ENCODE measurements at regions not wholly inside any gene's neighbourhood (a gene's known extent, or its start where the extent isn't known, plus 50 kb on each side); places are given as distances from the start of the nearest gene placed in this dataset.

GRCh38 chr5:1665803-1666202 lies 133.8 kb downstream of the MRPL36 start:
- H3K9me3 ChIP-seq (ENCODE audit: low read depth) = no peaks in the 10 kb centered on the region
- H3K4me3 ChIP-seq = no peak overlapping the region
- H3K27me3 ChIP-seq = peaks cover 28% of the 10 kb centered on the region
- no peaks in the 10 kb centered on the region for H3K36me3 ChIP-seq
- DNase-seq (ENCODE audit: low read depth in 1 of 2, low spot score in 1 of 2) = no peak
- no peak for TF ChIP-seq CTCF (IDR thresholded peaks at IDR 0.05; ENCODE audit: low read depth, low read length)
- H3K4me1 ChIP-seq (ENCODE audit: low read depth) = no peaks in the 10 kb centered on the region
- H3K27ac ChIP-seq = no peak overlapping the region

- no peak for TF ChIP-seq CTCF (IDR thresholded peaks at IDR 0.05; ENCODE audit: low read depth, low read length)
- Histone ChIP-seq H3K4me3 (no peak overlapping the region), H3K9me3 (ENCODE audit: low read depth) (no peaks in the 10 kb centered on the region), H3K4me1 (ENCODE audit: low read depth) (no peaks in the 10 kb centered on the region), H3K27me3 (peaks cover 28% of the 10 kb centered on the region), H3K36me3 (no peaks in the 10 kb centered on the region), H3K27ac (no peak overlapping the region)
- no peak for DNase-seq (ENCODE audit: low read depth in 1 of 2, low spot score in 1 of 2)
Observed at GRCh38 chr5:1665231-1665630, 134.4 kb downstream of the MRPL36 start.

- H3K27me3 ChIP-seq = peaks cover 24% of the 10 kb centered on the region
- H3K27ac ChIP-seq = no peak overlapping the region
- DNase-seq (ENCODE audit: low read depth in 1 of 2, low spot score in 1 of 2) = no peak
- TF ChIP-seq CTCF (IDR thresholded peaks at IDR 0.05; ENCODE audit: low read depth, low read length) = no peak
- no peaks in the 10 kb centered on the region for H3K36me3 ChIP-seq
- no peak overlapping the region for H3K4me3 ChIP-seq
- no peaks in the 10 kb centered on the region for H3K4me1 ChIP-seq (ENCODE audit: low read depth)
- H3K9me3 ChIP-seq (ENCODE audit: low read depth) = no peaks in the 10 kb centered on the region
Observed at GRCh38 chr5:1663186-1663585, 136.5 kb downstream of the MRPL36 start.

- H3K27ac ChIP-seq = no peak overlapping the region
- no peaks in the 10 kb centered on the region for H3K36me3 ChIP-seq
- no peak for TF ChIP-seq CTCF (IDR thresholded peaks at IDR 0.05; ENCODE audit: low read depth, low read length)
- H3K27me3 ChIP-seq = peaks cover 19% of the 10 kb centered on the region
- no peaks in the 10 kb centered on the region for H3K4me1 ChIP-seq (ENCODE audit: low read depth)
- H3K9me3 ChIP-seq (ENCODE audit: low read depth) = no peaks in the 10 kb centered on the region
- no peak overlapping the region for H3K4me3 ChIP-seq
- DNase-seq (ENCODE audit: low read depth in 1 of 2, low spot score in 1 of 2) = no peak
Observed at GRCh38 chr5:1662559-1663085, 137.0 kb downstream of the MRPL36 start.

- DNase-seq (ENCODE audit: low read depth in 1 of 2, low spot score in 1 of 2) = no peak
- Histone ChIP-seq H3K27ac (no peak overlapping the region), H3K4me1 (ENCODE audit: low read depth) (no peaks in the 10 kb centered on the region), H3K4me3 (no peak overlapping the region), H3K36me3 (no peaks in the 10 kb centered on the region), H3K27me3 (peaks cover 16% of the 10 kb centered on the region), H3K9me3 (ENCODE audit: low read depth) (no peaks in the 10 kb centered on the region)
- no peak for TF ChIP-seq CTCF (IDR thresholded peaks at IDR 0.05; ENCODE audit: low read depth, low read length)
Observed at GRCh38 chr5:1661831-1662558, 137.6 kb downstream of the MRPL36 start.

Data from cardiac muscle cell (in vitro differentiated cells and primary cell).